Tibial nerve (tissue), 4 donors: ENCODE measurements at regions not wholly inside any gene's neighbourhood (a gene's known extent, or its start where the extent isn't known, plus 50 kb on each side); places are given as distances from the start of the nearest gene placed in this dataset.

Experiments
- DNase-seq, 2 donors: peaks; one replicate each; pipeline ENCODE4 v3.0.0-alpha.2; 2019; ENCODE audit warnings: low spot score in 2 of 2
- H3K27ac ChIP-seq, 4 donors: fragments of 200-600 bp; sonication (generic) in 3 of 4; one replicate each; pipeline ENCODE4 v1.5.1; 2017 to 2019; ENCODE audit warnings: mild to moderate bottlenecking in 1 of 4
- H3K27me3 ChIP-seq, 2 donors: fragments of 200-600 bp; sonication (generic) in 1 of 2; one replicate each; pipeline versions ENCODE4 v1.5.1 to v1.6.0; 2017 to 2019
- H3K36me3 ChIP-seq, 3 donors: fragments of 200-600 bp; sonication (generic); one replicate each; pipeline ENCODE4 v1.5.1; 2018 to 2019
- H3K4me1 ChIP-seq, 4 donors: fragments of 200-600 bp; sonication (generic) in 3 of 4; one replicate each; pipeline ENCODE4 v1.5.1; 2017 to 2019
- H3K4me3 ChIP-seq, 4 donors: fragments of 200-600 bp; sonication (generic) in 3 of 4; one replicate each; pipeline ENCODE4 v1.5.1; 2017 to 2019; ENCODE audit warnings: mild to moderate bottlenecking in 1 of 4, moderate library complexity in 1 of 4
- H3K9me3 ChIP-seq, 4 donors: fragments of 200-600 bp; sonication (generic) in 3 of 4; one replicate each; pipeline ENCODE4 v1.5.1; 2017 to 2019
- CTCF ChIP-seq, 5 experiments: fragments of 200-600 bp in 3 of 5; fragments of 450-650 bp in 2 of 5; sonication (generic) in 3 of 5; IDR thresholded peaks; one replicate each; pipeline ENCODE4 v1.5.1; 2016 to 2019; ENCODE audit warnings: antibody characterized with exemption in 5 of 5, mild to moderate bottlenecking in 3 of 5, moderate library complexity in 2 of 5
- EP300 ChIP-seq, 2 donors: sonication (generic); formaldehyde crosslinking; IDR thresholded peaks; one replicate each; pipeline ENCODE4 v1.6.1; 2017; ENCODE audit warnings: antibody characterized with exemption in 2 of 2, mild to moderate bottlenecking in 1 of 2
- POLR2A ChIP-seq, 2 donors: fragments of 450-650 bp; IDR thresholded peaks; one replicate each; pipeline ENCODE4 v1.6.1; 2017; ENCODE audit warnings: antibody characterized with exemption in 2 of 2, mild to moderate bottlenecking in 2 of 2, moderate library complexity in 2 of 2
- WGBS, 2 donors: methylation state at CpG; one replicate each; pipeline ENCODE4 v1.1.5; 2018; 5-methylcytosine and 5-hydroxymethylcytosine counted together

- no peaks in the 10 kb centered on the region for H3K27me3 ChIP-seq
- no peaks in the 10 kb centered on the region for H3K4me1 ChIP-seq
- no peak for DNase-seq
- no peak overlapping the region for H3K27ac ChIP-seq
- no peaks in the 10 kb centered on the region for H3K36me3 ChIP-seq
- WGBS, 2 donors, result 52 to 53% methylated on average over 7 of the region's 7 CpGs
- TF ChIP-seq EP300 (IDR thresholded peaks at IDR 0.05) (no peak), CTCF (IDR thresholded peaks at IDR 0.05) (no peak)
- no peaks in the 10 kb centered on the region for H3K9me3 ChIP-seq
- no peak overlapping the region for H3K4me3 ChIP-seq
Observed at GRCh38 chr16:26688699-26689098, 378.0 kb upstream of the C16orf82 start.

GRCh38 chr16:26692658-26693057 is 374.1 kb upstream of the C16orf82 start:
- no peaks in the 10 kb centered on the region for H3K4me1 ChIP-seq
- WGBS, 2 donors, result 80 to 88% methylated on average over 1 of the region's 1 CpG
- no peak overlapping the region for H3K27ac ChIP-seq
- TF ChIP-seq EP300 (IDR thresholded peaks at IDR 0.05) (no peak), CTCF (IDR thresholded peaks at IDR 0.05) (no peak), POLR2A (IDR thresholded peaks at IDR 0.05) (no peak)
- no peak for DNase-seq
- H3K36me3 ChIP-seq, result no peaks in the 10 kb centered on the region
- H3K4me3 ChIP-seq, result no peak overlapping the region
- no peaks in the 10 kb centered on the region for H3K27me3 ChIP-seq
- H3K9me3 ChIP-seq, result no peaks in the 10 kb centered on the region

GRCh38 chr16:26697807-26698206 is 368.9 kb upstream of the C16orf82 start:
- DNase-seq, result no peak
- 74 to 90% methylated on average over 2 of the region's 2 CpGs for WGBS, 2 donors
- TF ChIP-seq EP300 (IDR thresholded peaks at IDR 0.05), result no peak
- TF ChIP-seq CTCF (IDR thresholded peaks at IDR 0.05), result no peak
- TF ChIP-seq POLR2A (IDR thresholded peaks at IDR 0.05), result no peak
- H3K36me3 ChIP-seq, result no peaks in the 10 kb centered on the region
- no peaks in the 10 kb centered on the region for H3K9me3 ChIP-seq
- no peak overlapping the region for H3K27ac ChIP-seq
- H3K4me3 ChIP-seq, result no peak overlapping the region
- H3K4me1 ChIP-seq, result no peaks in the 10 kb centered on the region
- no peaks in the 10 kb centered on the region for H3K27me3 ChIP-seq

GRCh38 chr16:26700250-26700649 is 366.5 kb upstream of the C16orf82 start:
- Histone ChIP-seq H3K4me3 (no peak overlapping the region), H3K36me3 (no peaks in the 10 kb centered on the region), H3K4me1 (no peaks in the 10 kb centered on the region), H3K9me3 (no peaks in the 10 kb centered on the region), H3K27me3 (no peaks in the 10 kb centered on the region), H3K27ac (no peak overlapping the region)
- DNase-seq, result no peak
- TF ChIP-seq CTCF (IDR thresholded peaks at IDR 0.05) (no peak), POLR2A (IDR thresholded peaks at IDR 0.05) (no peak), EP300 (IDR thresholded peaks at IDR 0.05) (no peak)
- WGBS, 2 donors, result 74 to 83% methylated on average over 1 of the region's 1 CpG

- Histone ChIP-seq H3K4me1 (no peaks in the 10 kb centered on the region), H3K9me3 (no peaks in the 10 kb centered on the region), H3K4me3 (no peak overlapping the region), H3K36me3 (no peaks in the 10 kb centered on the region), H3K27ac (no peak overlapping the region), H3K27me3 (no peaks in the 10 kb centered on the region)
- no peak for DNase-seq
- 87 to 90% methylated on average over 3 of the region's 3 CpGs for WGBS, 2 donors
- no peak for TF ChIP-seq POLR2A (IDR thresholded peaks at IDR 0.05)
- no peak for TF ChIP-seq CTCF (IDR thresholded peaks at IDR 0.05)
- no peak for TF ChIP-seq EP300 (IDR thresholded peaks at IDR 0.05)
Observed at GRCh38 chr16:26701243-26701886, 365.4 kb upstream of the C16orf82 start.
